ENCODE measurements at regions not wholly inside any gene's neighbourhood (a gene's known extent, or its start where the extent isn't known, plus 50 kb on each side); places are given as distances from the start of the nearest gene placed in this dataset.

DNA sequence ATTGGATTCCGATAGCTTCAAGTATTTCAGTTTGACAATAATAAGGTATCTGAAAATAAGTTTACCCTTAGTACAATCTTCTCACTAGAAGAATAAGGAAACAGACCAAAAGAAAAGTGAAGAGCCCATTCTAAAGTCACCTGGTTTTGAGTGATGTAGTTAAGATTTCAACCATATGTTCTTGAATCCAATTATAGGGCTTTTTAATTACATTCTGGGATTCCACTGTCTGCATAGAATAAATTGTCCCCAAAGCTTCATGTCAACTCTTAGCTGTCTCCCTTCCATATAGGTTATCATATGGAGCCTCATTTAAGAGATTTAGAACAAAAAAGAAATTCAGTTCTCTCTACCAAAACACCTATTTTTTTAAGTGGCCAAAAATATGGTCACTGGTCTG, 1158.8 kb downstream of the IGSF11 start:
- TF ChIP-seq, protein P1, sequence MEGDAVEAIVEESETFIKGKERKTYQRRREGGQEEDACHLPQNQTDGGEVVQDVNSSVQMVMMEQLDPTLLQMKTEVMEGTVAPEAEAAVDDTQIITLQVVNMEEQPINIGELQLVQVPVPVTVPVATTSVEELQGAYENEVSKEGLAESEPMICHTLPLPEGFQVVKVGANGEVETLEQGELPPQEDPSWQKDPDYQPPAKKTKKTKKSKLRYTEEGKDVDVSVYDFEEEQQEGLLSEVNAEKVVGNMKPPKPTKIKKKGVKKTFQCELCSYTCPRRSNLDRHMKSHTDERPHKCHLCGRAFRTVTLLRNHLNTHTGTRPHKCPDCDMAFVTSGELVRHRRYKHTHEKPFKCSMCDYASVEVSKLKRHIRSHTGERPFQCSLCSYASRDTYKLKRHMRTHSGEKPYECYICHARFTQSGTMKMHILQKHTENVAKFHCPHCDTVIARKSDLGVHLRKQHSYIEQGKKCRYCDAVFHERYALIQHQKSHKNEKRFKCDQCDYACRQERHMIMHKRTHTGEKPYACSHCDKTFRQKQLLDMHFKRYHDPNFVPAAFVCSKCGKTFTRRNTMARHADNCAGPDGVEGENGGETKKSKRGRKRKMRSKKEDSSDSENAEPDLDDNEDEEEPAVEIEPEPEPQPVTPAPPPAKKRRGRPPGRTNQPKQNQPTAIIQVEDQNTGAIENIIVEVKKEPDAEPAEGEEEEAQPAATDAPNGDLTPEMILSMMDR (IDR thresholded peaks at IDR 0.05; ENCODE audit: low read depth, low read length): no peak
- no peak for TF ChIP-seq EZH2phosphoT487 (IDR thresholded peaks at IDR 0.05; ENCODE audit: low read depth)

Measured in OCI-LY3 (cell line).